ENCODE measurements at regions not wholly inside any gene's neighbourhood (a gene's known extent, or its start where the extent isn't known, plus 50 kb on each side); places are given as distances from the start of the nearest gene placed in this dataset.
A peak's percentile ranks its signal among the peaks of the same experiment; 100 is the strongest.

- Histone ChIP-seq H3K9me3 (ENCODE audit: control insufficient read depth in 4 of 4, low read length in 3 of 4) (peaks cover 0 to 1% (median 0%) of the 10 kb centered on the region in 4 donors), H3K4me3 (ENCODE audit: low read depth in 1 of 3, low read length in 3 of 3) (no peak overlapping the region), H3K9ac (ENCODE audit: low read depth in 1 of 2, low read length in 2 of 2) (no peak overlapping the region), H3K4me1 (ENCODE audit: control insufficient read depth in 4 of 4, insufficient read depth in 4 of 4, low read length in 3 of 4) (no peaks in the 10 kb centered on the region), H3K27me3 (ENCODE audit: control insufficient read depth in 4 of 4, insufficient read depth in 4 of 4, low read length in 3 of 4) (peaks cover 0 to 16% (median 0%) of the 10 kb centered on the region in 4 donors), H3K36me3 (ENCODE audit: control insufficient read depth in 4 of 4, insufficient read depth in 3 of 4, low read depth in 1 of 4, low read length in 3 of 4) (no peaks in the 10 kb centered on the region), H3K27ac (ENCODE audit: low read depth in 1 of 2, low read length in 2 of 2) (no peak overlapping the region)
- TF ChIP-seq TAF1 (conservative IDR thresholded peaks at IDR 0.05) (no peak), SP1 (IDR thresholded peaks at IDR 0.05) (no peak), FOXA2 (IDR thresholded peaks at IDR 0.05) (no peak), HNF4A (conservative IDR thresholded peaks at IDR 0.05) (no peak), ATF3 (IDR thresholded peaks at IDR 0.05) (no peak), EGR1 (IDR thresholded peaks at IDR 0.05; ENCODE audit: low read depth in 2 of 2) (no peak), GABPA (IDR thresholded peaks at IDR 0.05 in 1 of 2, conservative IDR thresholded peaks at IDR 0.05 in 1 of 2) (no peak), HNF4G (IDR thresholded peaks at IDR 0.05) (no peak), MAX (IDR thresholded peaks at IDR 0.05) (no peak)
- WGBS: 70% methylated on average over 12 of the region's 12 CpGs
- DNase-seq (ENCODE audit: low spot score): peak; percentile 19
Observed at GRCh38 chr13:111872475-111873150, 194.3 kb upstream of the SOX1 start.

- no peak for TF ChIP-seq FOXA2 (IDR thresholded peaks at IDR 0.05)
- TF ChIP-seq, protein P1, sequence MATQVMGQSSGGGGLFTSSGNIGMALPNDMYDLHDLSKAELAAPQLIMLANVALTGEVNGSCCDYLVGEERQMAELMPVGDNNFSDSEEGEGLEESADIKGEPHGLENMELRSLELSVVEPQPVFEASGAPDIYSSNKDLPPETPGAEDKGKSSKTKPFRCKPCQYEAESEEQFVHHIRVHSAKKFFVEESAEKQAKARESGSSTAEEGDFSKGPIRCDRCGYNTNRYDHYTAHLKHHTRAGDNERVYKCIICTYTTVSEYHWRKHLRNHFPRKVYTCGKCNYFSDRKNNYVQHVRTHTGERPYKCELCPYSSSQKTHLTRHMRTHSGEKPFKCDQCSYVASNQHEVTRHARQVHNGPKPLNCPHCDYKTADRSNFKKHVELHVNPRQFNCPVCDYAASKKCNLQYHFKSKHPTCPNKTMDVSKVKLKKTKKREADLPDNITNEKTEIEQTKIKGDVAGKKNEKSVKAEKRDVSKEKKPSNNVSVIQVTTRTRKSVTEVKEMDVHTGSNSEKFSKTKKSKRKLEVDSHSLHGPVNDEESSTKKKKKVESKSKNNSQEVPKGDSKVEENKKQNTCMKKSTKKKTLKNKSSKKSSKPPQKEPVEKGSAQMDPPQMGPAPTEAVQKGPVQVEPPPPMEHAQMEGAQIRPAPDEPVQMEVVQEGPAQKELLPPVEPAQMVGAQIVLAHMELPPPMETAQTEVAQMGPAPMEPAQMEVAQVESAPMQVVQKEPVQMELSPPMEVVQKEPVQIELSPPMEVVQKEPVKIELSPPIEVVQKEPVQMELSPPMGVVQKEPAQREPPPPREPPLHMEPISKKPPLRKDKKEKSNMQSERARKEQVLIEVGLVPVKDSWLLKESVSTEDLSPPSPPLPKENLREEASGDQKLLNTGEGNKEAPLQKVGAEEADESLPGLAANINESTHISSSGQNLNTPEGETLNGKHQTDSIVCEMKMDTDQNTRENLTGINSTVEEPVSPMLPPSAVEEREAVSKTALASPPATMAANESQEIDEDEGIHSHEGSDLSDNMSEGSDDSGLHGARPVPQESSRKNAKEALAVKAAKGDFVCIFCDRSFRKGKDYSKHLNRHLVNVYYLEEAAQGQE (IDR thresholded peaks at IDR 0.05): no peak
- TF ChIP-seq CTCF (IDR thresholded peaks at IDR 0.05; ENCODE audit: low read depth, low read length, missing input control): no peak
- TF ChIP-seq HNF4G (IDR thresholded peaks at IDR 0.05): no peak
- no peak for TF ChIP-seq EGR1 (IDR thresholded peaks at IDR 0.05; ENCODE audit: low read depth in 2 of 2)
- TF ChIP-seq RXRA (IDR thresholded peaks at IDR 0.05): no peak
- TF ChIP-seq YY1 (IDR thresholded peaks at IDR 0.05): no peak
- DNase-seq (ENCODE audit: low spot score): peak; percentile 12
Observed at GRCh38 chr13:111873676-111874178, 193.2 kb upstream of the SOX1 start.

More at GRCh38 chr13:111873676-111874178, 193.2 kb upstream of the SOX1 start:
- no peaks in the 10 kb centered on the region for H3K4me1 ChIP-seq (ENCODE audit: control insufficient read depth in 4 of 4, insufficient read depth in 4 of 4, low read length in 3 of 4)
- H3K9me3 ChIP-seq (ENCODE audit: control insufficient read depth in 4 of 4, low read length in 3 of 4): no peaks in the 10 kb centered on the region
- H3K27ac ChIP-seq (ENCODE audit: low read depth in 1 of 2, low read length in 2 of 2): no peak overlapping the region
- H3K36me3 ChIP-seq (ENCODE audit: control insufficient read depth in 4 of 4, insufficient read depth in 3 of 4, low read depth in 1 of 4, low read length in 3 of 4): no peaks in the 10 kb centered on the region
- WGBS: 92% methylated on average over 8 of the region's 8 CpGs
- H3K9ac ChIP-seq (ENCODE audit: low read depth in 1 of 2, low read length in 2 of 2): no peak overlapping the region
- no peak overlapping the region for H3K4me3 ChIP-seq (ENCODE audit: low read depth in 1 of 3, low read length in 3 of 3)
- peaks cover 0 to 15% (median 0%) of the 10 kb centered on the region in 4 donors for H3K27me3 ChIP-seq (ENCODE audit: control insufficient read depth in 4 of 4, insufficient read depth in 4 of 4, low read length in 3 of 4)

Data from liver (tissue), 8 donors.